Brain pericyte (primary cell): ENCODE measurements at regions not wholly inside any gene's neighbourhood (a gene's known extent, or its start where the extent isn't known, plus 50 kb on each side); places are given as distances from the start of the nearest gene placed in this dataset.
"Not testable (repeated sequence)": the region's sequence is repeated elsewhere in the genome, so short reads cannot be mapped to it uniquely, and the experiment has no call there.

Experiments
- DNase-seq: peaks from one replicate; pipeline ENCODE4 v3.0.0-alpha.2; 2012; ENCODE audit warnings: low read depth, low spot score

GRCh38 chr6:112459758-112460304, 112.7 kb downstream of the RFPL4B start:
- DNase-seq: no peak

DNA sequence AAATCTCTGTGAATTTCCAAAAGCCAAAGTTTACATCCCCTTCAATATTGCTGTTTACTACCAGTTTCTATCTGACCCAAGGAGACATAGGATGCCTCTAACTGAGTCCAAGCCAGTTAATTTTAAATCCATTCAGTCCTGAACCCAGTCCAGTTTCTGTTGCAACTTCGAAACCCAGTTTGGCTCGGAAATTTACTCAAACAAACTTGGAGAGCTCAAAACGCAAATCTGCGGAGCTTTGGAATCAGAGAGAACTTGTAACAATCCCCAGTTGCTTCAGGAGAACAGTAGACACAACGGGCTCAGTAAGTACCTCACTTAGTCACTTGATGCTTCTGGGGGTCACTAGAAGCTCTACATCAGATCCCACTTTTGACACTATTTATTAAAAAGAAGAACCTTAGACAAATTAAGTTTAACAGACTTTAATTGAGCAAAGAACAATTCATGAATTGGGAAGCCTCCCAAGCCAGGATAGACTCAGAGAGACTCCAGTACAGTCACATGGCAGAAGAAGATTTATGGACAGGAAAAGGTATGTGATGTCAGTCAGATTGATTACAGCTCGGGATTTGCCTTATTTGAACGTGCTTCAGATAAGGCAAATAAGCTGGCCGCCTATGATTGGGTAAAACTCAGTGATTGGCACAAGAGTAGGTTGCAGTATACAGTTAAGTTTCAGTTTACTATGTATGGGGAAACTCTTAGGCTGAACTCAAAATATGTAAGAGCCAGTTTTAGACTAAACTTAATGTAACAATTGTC, 118.0 kb downstream of the RFPL4B start:
- no peak for DNase-seq

GRCh38 chr6:112466373-112467151, 119.4 kb downstream of the RFPL4B start:
- DNase-seq: no peak

- DNase-seq: no peak
Measured at GRCh38 chr6:112468359-112468758, 121.2 kb downstream of the RFPL4B start.

- DNase-seq: no peak
Measured at GRCh38 chr6:112469306-112469705, 122.2 kb downstream of the RFPL4B start.

DNA sequence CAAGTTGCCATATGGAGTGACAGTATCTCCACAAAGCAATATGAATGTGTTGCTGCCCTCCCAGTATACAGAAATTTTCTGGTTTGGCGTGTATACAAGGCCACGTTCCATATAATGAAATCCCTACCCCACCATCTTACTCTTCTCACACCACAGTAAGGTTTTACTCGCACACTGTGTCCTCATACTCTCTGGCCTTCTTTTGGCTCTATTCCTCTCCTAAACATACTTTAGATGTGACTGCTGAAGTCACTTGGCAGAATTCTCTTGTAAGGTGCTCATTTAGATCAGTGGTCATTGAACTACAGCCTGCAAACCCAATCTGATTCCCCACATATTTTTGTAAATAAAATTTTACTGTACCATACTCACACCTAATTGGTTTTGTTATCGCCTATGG, 123.2 kb downstream of the RFPL4B start:
- no peak for DNase-seq

GRCh38 chr6:112470950-112471349, 123.8 kb downstream of the RFPL4B start:
- DNase-seq: no peak

GRCh38 chr6:112475083-112475482, 128.0 kb downstream of the RFPL4B start:
- no peak for DNase-seq

DNA sequence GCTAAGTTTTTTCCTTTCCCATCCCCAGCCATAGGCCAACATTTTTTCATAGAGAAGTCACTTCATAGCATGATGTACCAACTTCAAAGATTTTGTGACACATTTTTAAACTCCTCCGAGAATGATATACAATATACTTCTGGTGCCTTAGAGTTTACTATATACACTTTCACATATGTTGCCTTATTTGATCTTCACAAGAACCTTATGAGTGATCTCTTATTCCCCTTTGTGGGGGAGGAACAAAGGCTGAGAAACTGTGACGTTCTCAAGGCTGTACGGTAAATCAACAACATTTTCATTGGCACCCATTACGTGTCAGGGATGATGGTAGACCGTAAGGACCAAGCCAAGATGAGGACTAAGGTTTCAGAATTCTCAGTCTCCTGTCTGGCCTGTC, 130.0 kb downstream of the RFPL4B start:
- no peak for DNase-seq

DNA sequence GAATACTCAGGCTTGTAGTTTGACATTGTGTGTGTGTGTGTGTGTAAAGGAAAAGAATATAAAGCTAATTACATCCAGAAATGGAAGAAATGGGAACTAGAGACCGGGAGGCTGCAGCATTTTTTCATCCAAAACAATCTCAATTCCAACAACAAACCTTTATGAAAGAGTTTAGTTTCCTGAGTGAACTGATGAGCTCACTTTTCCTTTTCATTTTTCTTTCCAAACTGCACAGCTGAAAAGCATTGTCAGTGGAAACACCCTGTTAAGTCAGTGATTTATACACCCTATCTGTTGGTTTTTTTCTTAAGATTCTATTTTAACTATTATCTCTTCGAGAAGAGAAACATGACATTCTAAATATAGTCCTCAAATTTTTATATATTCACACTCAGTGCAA, 130.9 kb downstream of the RFPL4B start:
- DNase-seq: no peak

DNA sequence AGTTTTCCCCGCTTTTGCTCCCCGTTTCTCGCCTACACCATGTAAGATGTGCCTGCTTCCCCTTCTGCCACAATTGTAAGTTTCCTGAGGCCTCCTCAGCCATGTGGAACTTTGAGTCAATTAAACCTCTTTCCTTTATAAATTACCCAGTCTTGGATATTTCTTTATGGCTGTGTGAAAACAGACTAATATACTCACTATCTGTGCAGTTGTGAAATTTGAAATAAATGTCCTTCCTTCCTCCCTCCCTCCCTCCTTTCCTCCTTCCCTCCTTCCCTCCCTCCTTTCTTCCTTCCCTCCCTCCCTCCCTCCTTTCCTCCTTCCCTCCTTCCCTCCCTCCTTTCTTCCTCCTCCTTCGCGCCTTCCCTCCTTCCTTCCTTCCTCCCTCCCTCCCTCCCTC, 132.8 kb downstream of the RFPL4B start:
- DNase-seq: not testable (repeated sequence)

DNA sequence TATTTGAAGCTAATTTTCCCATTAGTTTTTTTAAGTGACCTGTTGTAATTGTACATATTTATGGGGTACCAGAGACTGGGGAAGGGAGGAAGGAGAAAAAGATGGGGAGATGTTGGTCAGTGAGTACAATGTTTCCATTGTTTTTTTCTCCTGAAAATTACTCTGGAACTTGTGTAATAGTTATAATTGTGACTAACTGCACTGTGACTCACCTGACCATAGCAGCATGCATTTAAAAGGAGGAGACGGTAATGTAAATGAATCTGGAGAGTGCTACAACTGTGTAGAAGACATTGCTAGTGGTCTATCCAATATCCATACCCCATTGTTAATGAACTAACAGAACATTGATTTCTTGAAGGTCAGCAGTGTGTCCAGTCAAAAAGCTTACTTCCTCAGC, 133.4 kb downstream of the RFPL4B start:
- no peak for DNase-seq

DNA sequence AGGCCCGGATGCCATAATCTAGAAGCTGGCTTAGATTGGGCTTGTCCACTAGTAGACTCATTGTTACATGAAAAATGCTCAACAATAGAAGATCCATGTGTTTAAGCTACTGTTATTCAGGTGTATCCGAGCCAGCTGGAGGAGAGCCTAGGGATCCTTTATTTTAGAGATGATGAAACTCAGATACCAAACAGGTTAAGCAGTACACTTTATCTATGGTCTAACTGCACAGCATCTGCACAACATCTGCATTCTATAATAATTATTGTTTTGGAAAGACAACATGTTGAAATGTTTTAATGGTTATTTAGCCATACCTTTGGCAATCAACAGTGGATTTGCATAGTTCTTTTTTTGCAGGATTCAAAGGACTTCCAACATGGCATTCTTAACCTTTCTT, 134.1 kb downstream of the RFPL4B start:
- DNase-seq: no peak

GRCh38 chr6:112482373-112482772, 135.2 kb downstream of the RFPL4B start:
- no peak for DNase-seq

GRCh38 chr6:112485120-112485826, 138.1 kb downstream of the RFPL4B start:
- no peak for DNase-seq

DNA sequence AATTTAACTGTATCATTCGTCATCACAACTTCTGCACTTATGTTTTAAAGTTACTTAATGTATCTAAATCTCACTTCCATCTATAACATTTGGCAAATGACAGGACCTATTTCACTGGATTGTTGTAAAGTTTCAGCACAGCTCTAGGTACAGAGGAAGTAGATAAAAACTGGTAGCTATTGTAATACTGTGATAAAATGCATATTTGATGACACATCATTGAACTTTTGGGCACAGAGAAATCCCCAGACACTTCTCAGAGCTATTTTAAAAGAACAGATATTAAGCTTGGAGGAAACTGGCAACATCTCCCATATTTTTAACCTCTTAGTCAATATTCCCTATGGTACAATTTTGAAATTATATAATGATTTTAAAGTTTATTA, 138.7 kb downstream of the RFPL4B start:
- DNase-seq: no peak

- DNase-seq: no peak
Measured at GRCh38 chr6:112486454-112486853, 139.3 kb downstream of the RFPL4B start.

GRCh38 chr6:112488238-112488637, 141.1 kb downstream of the RFPL4B start:
- DNase-seq: no peak

- DNase-seq: peak; percentile 56
Measured at GRCh38 chr6:112501705-112502104, 154.6 kb downstream of the RFPL4B start.

GRCh38 chr6:112502351-112503090, 155.4 kb downstream of the RFPL4B start:
- no peak for DNase-seq

- no peak for DNase-seq
Measured at GRCh38 chr6:112503091-112503596, 156.0 kb downstream of the RFPL4B start.
